ENCODE measurements at regions not wholly inside any gene's neighbourhood (a gene's known extent, or its start where the extent isn't known, plus 50 kb on each side); places are given as distances from the start of the nearest gene placed in this dataset.

DNA sequence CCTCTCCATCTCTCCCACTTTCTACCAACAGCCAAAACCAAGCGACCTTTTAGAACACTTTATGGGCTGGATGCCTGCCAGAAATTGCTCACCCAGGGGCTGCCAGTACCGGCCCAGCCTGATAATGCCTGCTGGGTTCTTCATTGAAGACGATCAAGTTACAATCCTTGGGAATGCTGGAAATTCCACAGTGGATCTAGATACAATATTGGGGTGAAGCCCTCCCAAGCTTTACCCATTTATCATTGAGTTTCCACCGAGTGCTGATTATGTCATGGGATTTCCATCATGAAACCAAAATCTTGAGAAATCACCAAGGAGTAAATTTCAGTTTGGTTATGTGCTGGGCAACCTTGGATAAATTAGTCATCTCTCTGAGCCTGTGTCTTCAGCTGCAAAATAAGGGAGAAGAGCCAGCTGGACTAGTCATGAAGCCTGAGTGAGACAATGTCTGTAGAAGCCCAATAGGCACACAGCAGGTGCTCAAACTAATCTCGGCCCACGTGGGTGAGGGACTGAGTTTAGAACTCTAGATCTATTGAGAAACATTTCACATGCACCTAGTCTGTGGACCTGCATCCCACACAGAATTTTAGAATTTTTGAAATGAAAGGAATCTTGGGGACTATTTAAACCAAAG is 75.5 kb upstream of the CLMN start:
- H3K27ac ChIP-seq (ENCODE audit: low read depth, low read length) = no peak overlapping the region
- 72 to 82% (median 73%) methylated on average over 6 of the region's 6 CpGs for WGBS, 3 donors

DNA sequence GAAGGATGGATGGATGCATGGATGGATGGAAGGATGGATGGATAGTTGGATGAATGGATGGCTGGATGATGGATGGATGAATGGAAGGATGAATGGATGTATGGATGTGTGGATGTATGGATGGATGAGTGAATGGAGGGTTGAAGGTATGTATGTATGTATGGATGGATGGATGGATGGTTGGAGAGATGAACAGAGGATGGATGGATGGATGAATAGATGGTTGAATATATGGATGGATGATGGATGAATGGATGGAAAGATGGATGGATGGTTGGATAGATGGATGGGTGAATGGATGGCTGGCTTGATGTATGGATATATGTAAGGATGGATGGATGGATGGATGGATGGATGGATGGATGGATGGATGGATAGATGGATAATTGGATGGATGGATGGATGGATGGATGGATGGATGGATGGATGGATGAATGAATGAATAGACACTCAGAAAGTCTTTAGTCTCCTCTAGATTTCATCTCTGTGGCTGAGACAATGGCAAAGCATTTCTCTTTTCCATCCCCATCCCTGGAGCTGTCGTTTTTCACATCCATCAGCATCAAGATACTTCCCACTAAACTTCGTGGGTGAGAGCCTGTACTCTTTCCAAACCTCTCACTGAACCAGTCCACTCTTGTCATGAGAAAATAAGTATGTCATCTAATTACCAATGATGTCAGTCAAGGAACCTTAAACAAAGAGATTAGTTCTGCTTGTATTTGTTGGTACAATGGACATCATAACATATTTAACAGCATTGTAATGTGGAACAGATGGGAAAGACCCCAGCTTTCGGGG is 74.8 kb upstream of the CLMN start:
- WGBS, 3 donors = 72 to 80% (median 74%) methylated on average over 3 of the region's 3 CpGs
- no peak overlapping the region for H3K27ac ChIP-seq (ENCODE audit: low read depth, low read length)

DNA sequence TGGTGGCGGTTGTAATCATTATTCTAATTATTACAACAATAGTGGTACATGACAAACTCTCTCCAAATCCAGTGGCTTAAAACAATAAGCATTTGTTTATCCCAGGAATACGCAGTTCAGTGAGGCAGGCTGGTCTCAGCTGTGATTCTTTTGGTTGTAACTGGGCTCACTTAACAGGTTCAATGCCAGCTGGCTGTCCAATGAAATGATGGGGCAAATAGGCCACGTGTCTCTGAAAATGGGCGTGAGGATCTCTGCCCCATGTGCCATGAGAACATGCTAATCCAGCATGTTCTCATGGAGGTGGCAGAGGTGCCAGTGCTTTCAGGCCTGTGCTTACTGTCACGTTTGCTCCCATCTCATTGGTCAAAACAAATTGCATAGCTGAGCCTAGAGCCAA is 73.1 kb upstream of the CLMN start:
- WGBS, 3 donors = 80 to 92% (median 88%) methylated on average over 5 of the region's 5 CpGs
- H3K27ac ChIP-seq (ENCODE audit: low read depth, low read length) = no peak overlapping the region

DNA sequence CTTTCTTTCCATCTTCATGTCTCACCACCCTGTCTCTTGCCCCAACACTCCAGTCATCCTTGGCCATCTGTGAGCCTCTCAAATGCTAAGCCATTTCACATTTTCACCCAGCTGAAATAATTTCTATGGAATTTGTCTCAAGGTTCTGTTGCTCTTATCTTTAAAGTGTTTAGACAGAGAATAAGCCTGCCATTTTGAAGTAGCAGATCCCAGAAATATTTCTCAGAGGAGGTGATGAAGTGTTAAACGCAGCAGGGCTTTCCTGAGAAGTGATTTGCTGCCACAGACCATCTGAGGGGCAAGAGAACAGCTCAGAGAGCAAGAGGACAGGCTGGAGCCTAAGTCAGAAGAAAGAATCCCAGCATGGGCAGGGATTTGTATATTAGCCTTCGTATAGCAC is 71.6 kb upstream of the CLMN start:
- 73 to 83% (median 75%) methylated on average over 2 of the region's 2 CpGs for WGBS, 3 donors
- no peak overlapping the region for H3K27ac ChIP-seq (ENCODE audit: low read depth, low read length)

DNA sequence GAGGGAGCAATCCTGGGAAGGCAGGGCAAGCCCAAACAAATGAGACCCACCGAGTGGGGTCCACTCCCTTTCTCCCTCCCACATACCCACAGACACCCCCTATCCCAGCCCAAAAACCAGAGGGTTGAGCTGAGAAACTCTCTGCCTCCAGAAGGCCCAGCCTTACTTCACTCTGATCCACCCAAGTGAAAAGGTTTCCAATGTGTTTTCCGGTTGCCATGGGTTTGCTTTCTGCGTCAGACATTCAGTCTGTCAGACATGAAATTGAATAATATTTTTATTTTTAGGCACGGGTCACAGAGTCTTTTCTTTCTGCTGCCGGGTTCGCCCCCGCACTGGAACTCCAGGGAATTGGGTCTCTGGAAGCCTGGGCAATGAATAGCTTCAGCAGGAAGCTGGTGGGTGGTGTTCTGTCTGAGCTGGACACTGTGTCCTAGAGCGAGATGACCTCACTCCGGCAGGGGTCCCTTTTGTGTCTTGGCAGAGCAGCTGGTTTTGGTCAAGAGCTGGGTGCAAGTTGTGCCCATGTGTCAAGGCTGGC is 69.8 kb upstream of the CLMN start:
- H3K27ac ChIP-seq (ENCODE audit: low read depth, low read length) = no peak overlapping the region
- 51 to 72% (median 57%) methylated on average over 9 of the region's 9 CpGs for WGBS, 3 donors

DNA sequence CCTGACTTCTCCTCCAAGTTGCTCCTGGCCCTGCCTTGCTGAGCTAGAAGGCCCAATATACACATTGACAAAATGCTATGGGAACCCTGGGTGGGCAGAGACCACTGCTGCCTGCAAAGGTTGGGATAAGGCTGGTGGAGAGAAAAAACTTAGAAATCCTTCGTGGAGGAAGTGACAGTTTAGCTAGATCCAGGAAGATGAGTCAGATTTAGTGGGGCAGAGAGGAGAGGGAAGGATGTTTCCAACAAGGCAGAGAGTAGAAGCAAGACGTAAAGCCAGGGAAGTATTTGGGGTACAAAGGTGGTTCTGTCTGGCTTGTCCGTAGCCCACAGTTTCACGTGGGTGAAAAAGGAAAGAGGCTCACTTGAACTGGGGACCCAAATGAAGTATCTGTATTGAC is 69.0 kb upstream of the CLMN start:
- H3K27ac ChIP-seq (ENCODE audit: low read depth, low read length) = no peak overlapping the region
- 55 to 76% (median 62%) methylated on average over 4 of the region's 4 CpGs for WGBS, 3 donors

DNA sequence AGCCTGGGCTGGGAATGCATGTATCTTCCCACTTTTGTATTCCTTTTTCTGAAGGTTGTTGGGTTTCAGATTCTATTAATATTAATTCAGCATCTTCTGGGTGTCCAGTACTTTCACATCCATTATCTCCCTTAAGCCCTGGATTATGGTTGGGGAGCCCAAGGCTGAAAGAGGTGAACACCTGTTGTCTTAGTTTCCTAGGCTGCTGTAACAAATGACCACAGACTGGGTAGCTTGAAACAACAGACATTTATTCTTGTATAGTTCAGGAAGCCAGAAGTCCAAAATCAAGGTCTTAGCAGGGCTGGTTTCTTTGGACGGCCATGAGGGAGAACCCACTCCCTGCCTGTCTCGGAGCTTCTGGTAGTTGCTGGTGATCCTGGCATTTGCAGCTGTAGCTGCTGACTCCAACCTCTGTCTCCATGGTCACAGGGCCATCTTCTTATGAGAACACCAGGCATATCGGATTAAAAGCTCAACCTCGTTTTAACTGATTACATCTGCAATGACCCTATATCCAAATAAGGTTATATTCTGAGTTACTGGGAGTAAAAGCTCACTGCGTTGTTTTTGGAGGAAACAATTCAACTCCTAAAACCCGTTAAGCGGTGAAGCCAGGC is 68.2 kb upstream of the CLMN start:
- no peak overlapping the region for H3K27ac ChIP-seq (ENCODE audit: low read depth, low read length)
- 79 to 86% (median 79%) methylated on average over 7 of the region's 7 CpGs for WGBS, 3 donors

DNA sequence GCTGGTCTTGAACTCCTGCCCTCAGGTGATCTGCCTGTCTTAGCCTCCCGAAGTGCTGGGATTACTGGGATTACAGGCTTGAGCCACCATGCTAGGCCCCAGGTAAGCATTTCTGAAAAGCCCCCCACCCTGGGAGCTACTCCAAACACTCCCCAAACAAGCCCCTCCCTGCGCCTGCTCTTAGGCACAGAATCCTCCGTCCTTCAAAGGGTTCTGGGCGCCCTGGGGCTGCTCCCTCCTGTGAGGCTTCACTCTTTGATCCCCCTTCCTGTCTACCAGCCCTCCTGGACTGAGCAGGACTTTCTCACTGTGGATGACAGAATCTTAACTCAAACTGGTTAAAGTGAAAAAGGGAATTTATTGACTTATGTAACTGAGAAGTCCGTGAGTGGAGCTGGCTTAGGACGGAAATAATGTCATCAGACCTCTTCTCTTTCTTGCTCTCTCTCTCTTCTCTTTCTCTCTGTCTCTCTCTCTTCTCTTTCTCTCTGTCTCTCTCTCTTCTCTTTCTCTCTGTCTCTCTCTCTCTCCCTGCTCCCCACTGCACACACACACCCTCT is 66.9 kb upstream of the CLMN start:
- no peak overlapping the region for H3K27ac ChIP-seq (ENCODE audit: low read depth, low read length)
- WGBS, 3 donors = 67 to 83% (median 71%) methylated on average over 6 of the region's 6 CpGs

DNA sequence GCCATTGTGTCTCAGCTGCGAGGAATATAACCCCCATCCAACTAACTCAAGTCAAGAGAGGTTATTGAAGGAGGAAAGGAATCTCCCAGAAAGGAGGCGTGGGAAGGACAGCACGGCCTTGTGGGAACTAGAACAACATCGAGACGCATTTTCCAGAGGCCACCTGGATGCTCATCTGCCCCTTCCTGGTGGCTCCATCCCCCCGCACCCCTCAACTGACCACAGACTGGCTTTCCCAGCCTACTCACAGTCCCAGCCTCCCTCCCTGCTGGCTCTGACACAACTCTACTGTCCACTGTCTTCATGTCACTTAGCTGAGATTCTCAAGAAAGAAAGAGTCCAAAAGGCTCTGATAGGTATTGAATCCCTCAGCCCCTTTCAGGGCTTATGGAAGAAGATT is 66.0 kb upstream of the CLMN start:
- 87 to 94% (median 89%) methylated on average over 6 of the region's 6 CpGs for WGBS, 3 donors

GRCh38 chr14:95382747-95383146 is 63.0 kb upstream of the CLMN start:
- 89 to 92% (median 91%) methylated on average over 3 of the region's 3 CpGs for WGBS, 3 donors
- H3K27ac ChIP-seq (ENCODE audit: low read depth, low read length) = no peak overlapping the region

More for the DNA sequence above, 66.0 kb upstream of the CLMN start:
- no peak overlapping the region for H3K27ac ChIP-seq (ENCODE audit: low read depth, low read length)

- WGBS, 3 donors = 42 to 65% (median 53%) methylated on average over 4 of the region's 4 CpGs
These were observed 62.0 kb upstream of the CLMN start for GRCh38 chr14:95381726-95382125.

GRCh38 chr14:95380350-95381042 is 60.8 kb upstream of the CLMN start:
- H3K27ac ChIP-seq (ENCODE audit: low read depth, low read length) = no peak overlapping the region
- WGBS, 3 donors = 83 to 94% (median 90%) methylated on average over 5 of the region's 5 CpGs

More at GRCh38 chr14:95381726-95382125, 62.0 kb upstream of the CLMN start:
- H3K27ac ChIP-seq (ENCODE audit: low read depth, low read length) = no peak overlapping the region

GRCh38 chr14:95379634-95380033 is 59.9 kb upstream of the CLMN start:
- H3K27ac ChIP-seq (ENCODE audit: low read depth, low read length) = no peak overlapping the region

DNA sequence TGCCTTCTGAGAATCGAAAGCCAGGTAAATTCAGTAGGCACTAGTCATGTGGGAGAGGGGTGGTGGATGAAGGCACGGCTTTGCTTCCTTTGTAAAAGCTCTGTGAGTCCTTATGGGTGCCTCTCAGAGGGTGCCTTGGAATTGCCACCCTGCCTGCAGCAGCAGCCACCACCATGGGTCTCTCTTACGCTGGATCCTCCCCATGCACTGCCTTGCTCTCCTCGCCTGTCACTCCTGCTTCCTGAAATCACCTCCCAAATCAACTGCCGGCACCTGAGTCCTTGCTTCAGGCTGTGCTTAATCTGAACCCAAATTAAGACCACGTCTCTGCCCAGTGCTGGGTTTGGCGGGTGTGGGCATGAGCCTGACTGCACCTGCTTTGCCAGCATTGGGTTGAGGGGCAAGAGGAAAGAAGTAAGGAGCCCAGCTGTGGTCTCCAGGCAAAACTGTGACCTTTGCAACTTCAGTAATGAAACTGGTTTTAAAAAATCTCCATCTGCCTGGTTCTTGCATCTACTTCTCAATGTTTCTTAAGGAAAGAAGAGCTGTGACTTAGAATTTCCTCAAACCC is 55.9 kb upstream of the CLMN start:
- H3K27ac ChIP-seq (ENCODE audit: low read depth, low read length) = no peak overlapping the region
- 65 to 73% (median 67%) methylated on average over 7 of the region's 7 CpGs for WGBS, 3 donors

DNA sequence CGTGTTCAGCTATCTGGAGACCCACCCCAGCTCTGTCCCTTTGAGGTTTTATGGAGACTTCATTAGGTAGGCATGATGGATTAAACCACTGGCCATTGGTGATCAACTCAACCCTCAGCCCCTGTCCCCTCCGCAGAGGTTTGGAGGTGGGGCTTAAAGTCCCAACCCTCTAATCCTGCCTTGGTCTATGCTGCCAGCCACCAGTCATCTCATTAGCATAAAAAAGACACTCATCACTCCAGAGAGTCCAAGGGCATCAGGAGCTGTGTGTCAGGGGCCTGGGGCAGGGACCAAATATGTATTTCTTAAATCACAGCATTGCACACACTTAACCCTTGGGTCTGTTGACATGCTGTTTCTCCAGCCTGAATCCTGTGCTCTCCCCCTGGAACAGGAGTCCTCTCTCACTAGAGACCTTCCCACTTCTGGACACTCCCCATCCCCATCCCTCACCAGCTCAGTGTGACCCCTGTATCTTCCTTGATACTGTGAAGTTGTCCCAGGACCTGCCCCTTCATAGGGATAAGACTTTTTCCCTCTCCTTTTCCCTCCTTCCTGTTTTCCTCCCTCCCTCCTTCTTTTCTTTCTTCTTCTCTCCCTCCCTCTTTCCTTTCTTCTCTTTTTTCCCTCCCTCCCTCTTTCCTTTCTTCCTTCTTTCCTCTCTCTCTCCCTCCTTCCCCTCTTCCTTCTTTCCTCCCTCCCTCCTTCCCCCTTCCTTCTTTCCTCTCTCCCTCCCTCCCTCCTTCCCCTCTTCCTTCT is 54.7 kb upstream of the CLMN start:
- WGBS, 3 donors = 52 to 69% (median 65%) methylated on average over 2 of the region's 2 CpGs
- no peak overlapping the region for H3K27ac ChIP-seq (ENCODE audit: low read depth, low read length)

GRCh38 chr14:95370076-95370475 is 50.4 kb upstream of the CLMN start:
- H3K27ac ChIP-seq (ENCODE audit: low read depth, low read length) = no peak overlapping the region
- 89 to 91% (median 90%) methylated on average over 2 of the region's 2 CpGs for WGBS, 3 donors
